Skin of body (tissue), 1 donor: ENCODE measurements at regions not wholly inside any gene's neighbourhood (a gene's known extent, or its start where the extent isn't known, plus 50 kb on each side); places are given as distances from the start of the nearest gene placed in this dataset.
A peak's percentile ranks its signal among the peaks of the same experiment; 100 is the strongest.
"Not testable (repeated sequence)": the region's sequence is repeated elsewhere in the genome, so short reads cannot be mapped to it uniquely, and the experiment has no call there.

Experiments
- DNase-seq: peaks from one replicate; lab custom pipeline; 2025; lab: John Stamatoyannopoulos, UW

- not testable (repeated sequence) for DNase-seq
These were observed 112.4 kb upstream of the CCDC150 start for GRCh38 chr2:196526981-196527725.

- DNase-seq: peak; percentile 20
These were observed 110.9 kb upstream of the CCDC150 start for GRCh38 chr2:196528486-196529223.

- DNase-seq: no peak
These were observed 108.6 kb upstream of the CCDC150 start for GRCh38 chr2:196530910-196531309.

DNA sequence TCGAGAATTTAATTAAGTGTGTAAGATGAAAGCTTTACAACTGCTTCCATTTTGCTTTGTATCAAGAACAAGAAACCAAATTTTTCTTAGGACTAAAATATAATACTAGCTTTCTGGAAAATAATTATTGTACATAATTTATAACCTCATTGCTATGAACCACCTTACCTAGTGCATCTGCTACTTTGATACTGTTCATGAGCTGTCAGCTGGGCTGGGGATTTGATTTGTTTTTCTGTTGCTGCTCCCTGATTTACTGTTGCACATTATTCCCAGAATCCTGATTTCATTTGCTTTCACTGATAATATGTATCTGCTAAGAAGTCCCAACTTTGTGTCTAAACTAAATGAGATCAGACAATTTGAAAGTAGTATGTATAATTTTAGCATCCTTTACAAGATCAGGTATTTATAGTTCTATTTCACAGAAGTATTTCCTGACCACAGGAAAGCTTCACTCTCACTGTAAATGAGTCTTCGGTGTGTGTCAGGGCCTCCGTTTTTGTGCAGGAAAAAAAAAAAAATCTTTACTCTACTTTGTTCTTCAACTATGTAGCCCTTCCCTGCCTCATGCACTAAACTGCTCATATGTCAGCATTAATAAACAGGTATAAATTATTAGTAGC lies 105.6 kb upstream of the CCDC150 start:
- DNase-seq: no peak

GRCh38 chr2:196534495-196534894 lies 105.0 kb upstream of the CCDC150 start:
- DNase-seq: no peak

DNA sequence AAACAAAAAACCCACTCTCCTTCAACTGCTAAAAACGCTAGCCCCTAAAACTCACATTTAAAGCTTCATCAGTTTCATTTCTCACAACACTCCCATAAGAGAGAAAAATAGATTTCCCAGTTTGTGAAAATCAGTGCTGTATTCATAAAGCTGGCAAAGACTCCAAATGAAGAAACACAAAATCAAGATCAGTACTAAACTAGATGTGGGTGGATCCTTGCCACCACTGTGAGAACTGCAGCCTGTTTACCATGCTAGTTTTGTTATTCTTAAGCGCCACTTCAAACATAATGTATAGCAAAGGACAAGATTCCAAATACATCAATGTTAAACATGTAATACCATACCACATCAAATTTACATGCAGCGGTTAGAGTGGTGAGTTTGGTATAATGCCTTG lies 104.5 kb upstream of the CCDC150 start:
- DNase-seq: no peak

- DNase-seq: peak; percentile 7
These were observed 103.8 kb upstream of the CCDC150 start for GRCh38 chr2:196535742-196536141.

DNA sequence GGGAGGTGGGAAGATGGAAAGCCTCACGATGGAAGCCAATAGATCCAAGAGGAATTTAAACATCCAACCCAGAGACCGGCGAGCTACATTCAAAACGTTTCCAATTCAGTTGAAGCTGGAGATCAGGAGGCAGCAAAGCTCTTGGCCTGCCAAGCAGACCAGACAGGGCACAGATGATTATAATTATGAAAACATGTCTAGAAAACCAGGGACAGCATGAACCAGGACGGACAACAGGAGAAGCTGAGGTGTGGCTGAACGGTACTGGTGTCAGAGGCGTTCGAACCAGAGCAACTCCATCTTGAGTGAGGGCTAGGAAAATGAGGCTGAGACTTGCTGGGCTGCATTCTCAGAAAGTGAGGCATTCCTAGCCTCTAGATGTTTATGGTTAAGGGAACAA lies 102.2 kb upstream of the CCDC150 start:
- DNase-seq: no peak

GRCh38 chr2:196538189-196538588 lies 101.3 kb upstream of the CCDC150 start:
- no peak for DNase-seq

GRCh38 chr2:196538646-196539045 lies 100.9 kb upstream of the CCDC150 start:
- no peak for DNase-seq

DNA sequence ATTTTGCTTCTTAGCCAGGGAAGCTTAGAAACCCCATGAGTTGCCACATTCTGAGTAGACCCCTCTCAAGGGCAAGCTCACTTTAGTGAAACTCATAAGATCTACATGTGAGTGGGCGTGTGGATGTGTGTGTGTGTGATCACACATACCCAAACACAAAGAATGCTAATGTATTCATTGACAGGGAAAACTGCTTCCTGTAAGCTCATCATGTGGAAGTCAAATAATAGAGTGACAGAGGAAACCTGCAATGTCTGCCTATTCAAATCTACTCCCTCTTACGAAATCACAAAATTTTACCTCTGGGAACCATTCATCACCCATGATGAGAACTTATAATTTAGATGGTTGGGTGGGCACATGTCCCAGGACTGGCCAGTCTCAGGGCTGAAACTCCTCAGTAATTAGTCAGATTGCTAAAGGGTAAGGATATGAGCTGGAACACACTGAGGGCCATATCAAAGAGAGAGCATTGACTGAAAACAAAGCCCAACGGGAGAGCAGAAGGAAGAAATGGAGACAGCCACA lies 94.5 kb upstream of the CCDC150 start:
- no peak for DNase-seq

GRCh38 chr2:196546151-196546919 lies 93.2 kb upstream of the CCDC150 start:
- no peak for DNase-seq

DNA sequence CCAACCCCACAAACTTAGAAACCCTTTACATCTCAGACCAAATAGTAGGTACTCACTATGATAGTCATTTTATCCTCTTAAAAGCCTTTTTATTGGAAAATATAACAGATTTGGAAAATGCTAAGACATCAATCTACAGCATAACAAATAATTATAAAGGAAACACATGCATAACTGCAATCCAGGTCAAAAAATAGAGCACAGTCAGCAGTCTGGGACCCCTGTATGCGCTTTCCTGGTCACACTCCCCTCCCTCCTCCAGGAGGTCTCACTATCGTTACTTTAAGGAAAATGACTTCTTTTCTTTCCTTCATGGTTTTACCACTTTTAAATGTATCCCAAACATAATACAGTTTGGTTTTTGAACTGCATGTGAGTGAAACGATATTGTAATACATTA lies 90.5 kb upstream of the CCDC150 start:
- DNase-seq: no peak

- DNase-seq: peak; percentile 86
These were observed 88.5 kb upstream of the CCDC150 start for GRCh38 chr2:196551014-196551413.

DNA sequence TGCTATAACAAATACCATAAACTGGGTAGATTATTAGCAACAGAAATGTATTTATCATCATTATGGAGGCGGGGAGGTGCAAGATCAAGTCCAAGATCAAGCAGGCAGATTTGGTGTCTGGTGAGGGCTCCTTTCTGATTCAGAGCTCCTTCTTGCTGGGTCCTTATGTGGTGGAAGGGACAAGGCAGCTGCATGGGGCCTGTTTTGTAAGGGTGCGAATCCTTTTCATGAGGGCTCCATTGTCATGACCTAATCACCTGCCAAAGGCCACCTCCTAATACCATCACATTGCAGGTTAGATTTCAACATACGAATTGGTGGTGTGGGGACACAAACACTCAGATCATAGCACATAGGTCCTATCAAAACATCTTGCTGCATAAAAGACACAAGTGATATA lies 84.4 kb upstream of the CCDC150 start:
- DNase-seq: no peak

DNA sequence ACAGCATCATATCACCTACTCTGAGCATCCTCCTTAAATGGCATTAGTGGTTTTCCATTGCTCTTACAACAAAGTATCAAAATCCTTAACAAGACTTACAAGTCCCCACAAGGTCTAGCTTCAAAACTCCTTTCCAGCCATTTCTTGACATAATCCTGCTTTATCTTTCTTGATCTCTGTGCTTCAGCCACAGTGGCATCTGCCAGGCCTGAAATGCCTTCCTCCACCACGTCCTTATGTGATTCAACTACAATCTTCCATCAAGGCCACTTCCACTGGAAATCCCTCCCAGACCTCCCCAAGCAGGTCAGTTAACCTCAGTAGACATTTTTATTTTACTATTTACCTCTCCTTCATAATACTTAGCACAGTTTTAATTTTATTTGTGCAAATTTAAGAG lies 83.8 kb upstream of the CCDC150 start:
- no peak for DNase-seq

GRCh38 chr2:196558497-196558896 lies 81.0 kb upstream of the CCDC150 start:
- DNase-seq: no peak

DNA sequence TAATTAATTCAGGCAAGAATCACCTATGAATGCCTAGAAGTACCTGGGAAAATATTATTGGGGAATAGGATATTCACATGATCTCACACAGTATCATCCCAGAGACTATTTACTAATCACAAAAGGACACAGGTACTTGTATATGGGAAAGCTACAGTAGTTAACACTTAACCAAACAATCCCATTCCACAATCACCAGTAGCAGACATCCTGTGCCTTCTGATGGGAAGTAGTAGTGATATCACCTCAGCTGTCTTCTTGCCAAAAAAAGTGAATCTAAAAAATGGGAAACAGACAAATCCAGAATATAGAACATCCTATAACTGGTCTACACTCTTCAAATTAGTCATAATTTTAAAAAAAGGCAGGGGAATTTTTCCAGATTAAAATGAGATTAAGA lies 75.6 kb upstream of the CCDC150 start:
- DNase-seq: no peak

DNA sequence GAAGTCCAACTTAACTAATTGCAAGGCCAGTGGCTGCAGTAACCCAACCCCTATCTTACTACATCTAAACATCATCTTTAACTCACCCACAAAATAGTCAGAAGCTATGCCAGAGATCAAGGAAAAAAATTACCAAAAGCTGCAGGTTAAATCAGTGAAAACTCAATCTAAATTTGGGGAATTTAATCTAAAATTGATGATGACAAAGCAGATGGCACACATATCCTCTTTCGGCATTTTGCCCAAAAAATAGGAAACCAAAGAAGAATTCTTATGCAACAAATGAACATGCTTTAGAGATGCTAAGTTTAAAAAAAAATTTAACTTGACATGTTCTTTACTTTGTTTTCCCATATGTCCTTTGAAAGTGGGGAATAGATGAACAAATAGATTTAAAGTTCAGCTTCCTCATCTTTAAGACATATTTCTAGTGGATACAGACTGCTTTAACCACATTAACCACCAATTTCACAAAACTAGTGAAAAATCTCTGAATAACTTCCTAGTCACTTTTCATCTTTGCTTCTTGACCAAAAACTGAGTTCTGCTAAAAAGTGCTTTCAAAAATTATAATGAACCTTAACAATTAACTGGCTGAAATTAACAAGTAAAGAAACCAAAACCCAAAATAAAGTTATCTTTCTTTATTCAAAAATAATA lies 74.3 kb upstream of the CCDC150 start:
- no peak for DNase-seq

GRCh38 chr2:196565982-196566381 lies 73.5 kb upstream of the CCDC150 start:
- peak; percentile 3 for DNase-seq
